IMR-90 (cell line): ENCODE measurements at regions not wholly inside any gene's neighbourhood (a gene's known extent, or its start where the extent isn't known, plus 50 kb on each side); places are given as distances from the start of the nearest gene placed in this dataset.

ENCODE experiments used
- CTCF ChIP-seq: conservative IDR thresholded peaks from 2 replicates; pipeline ENCODE4 v1.5.1; 2012; ENCODE audit warnings: mild to moderate bottlenecking, low read depth, low read length, improper control_type of control experiment
- ELK1 ChIP-seq: fragments of 150-350 bp; IDR thresholded peaks from 2 replicates; pipeline ENCODE4 v1.6.1; 2016; ENCODE audit warnings: low read depth, mild to moderate bottlenecking, low read length, moderate library complexity, borderline replicate concordance
- MAFK ChIP-seq: IDR thresholded peaks from 2 replicates; pipeline ENCODE4 v1.6.1; 2012; ENCODE audit warnings: low read depth, low read length, improper control_type of control experiment
- MAZ ChIP-seq: IDR thresholded peaks from 2 replicates; pipeline ENCODE4 v1.6.1; 2012; ENCODE audit warnings: low read depth, mild to moderate bottlenecking, low read length, improper control_type of control experiment, moderate library complexity, borderline replicate concordance
- NFE2L2 ChIP-seq: fragments of 150-350 bp; IDR thresholded peaks from 2 replicates; pipeline ENCODE4 v1.6.1; 2016; ENCODE audit warnings: low read depth, mild to moderate bottlenecking, low read length
- POLR2A ChIP-seq: IDR thresholded peaks from 2 replicates; pipeline ENCODE4 v1.6.1; 2012; ENCODE audit warnings: mild to moderate bottlenecking, low read depth, low read length

- no peak for TF ChIP-seq CTCF
- TF ChIP-seq MAZ: no peak
- no peak for TF ChIP-seq POLR2A
- TF ChIP-seq NFE2L2: no peak
- no peak for TF ChIP-seq MAFK
- no peak for TF ChIP-seq ELK1
Measured at GRCh38 chr3:193996641-193997089, 139.3 kb upstream of the HES1 start.
